ENCODE measurements at regions not wholly inside any gene's neighbourhood (a gene's known extent, or its start where the extent isn't known, plus 50 kb on each side); places are given as distances from the start of the nearest gene placed in this dataset.

- 30% methylated on average over 6 of the region's 6 CpGs for WGBS (ENCODE audit: insufficient coverage, insufficient replicate concordance, low lambda C conversion rate, missing lambda C conversion rate)
- no peak for TF ChIP-seq TCF3 (IDR thresholded peaks at IDR 0.05; ENCODE audit: borderline replicate concordance, insufficient read depth, low read depth, low read length)
- no peak for TF ChIP-seq SPI1 (IDR thresholded peaks at IDR 0.05; ENCODE audit: borderline replicate concordance, insufficient read depth, low read depth, low read length)
- no peak for TF ChIP-seq POU2F2 (IDR thresholded peaks at IDR 0.05; ENCODE audit: borderline replicate concordance, low read depth, low read length)
- no peaks in the 10 kb centered on the region for H3K36me3 ChIP-seq (ENCODE audit: control insufficient read depth in 2 of 2, insufficient read depth in 2 of 2, low read length in 1 of 2)
- no peak for FAIRE-seq
- BruUV-seq (replicated peaks), result no TSS peak
- no peak overlapping the region for H3K27ac ChIP-seq (ENCODE audit: control insufficient read depth, insufficient read depth)
- no peak for ATAC-seq
- no peak overlapping the region for H3K4me2 ChIP-seq (ENCODE audit: control insufficient read depth, insufficient read depth)
- no peaks in the 10 kb centered on the region for H3K9me3 ChIP-seq (replicated peaks; ENCODE audit: control insufficient read depth, insufficient read depth, low read length)
- no peak for DNase-seq (ENCODE audit: low read depth, low spot score)
- H3K27me3 ChIP-seq (replicated peaks in 1 of 2; ENCODE audit: control insufficient read depth in 2 of 2, insufficient read depth in 2 of 2, low read length in 1 of 2), result no peaks in the 10 kb centered on the region
- no peaks in the 10 kb centered on the region for H3K79me2 ChIP-seq (ENCODE audit: control insufficient read depth, insufficient read depth, low read length)
- no peak overlapping the region for H2AFZ ChIP-seq (ENCODE audit: control insufficient read depth, low read depth, low read length)
- ChIA-PET SMC1A (ENCODE audit: uncharacterized antibody, unreplicated experiment) (no interaction called here), RAD21 (ENCODE audit: unreplicated experiment) (no interaction called here), POLR2A (no interaction called here), CTCF (no interaction called here)
- no peaks in the 10 kb centered on the region for H3K4me1 ChIP-seq (ENCODE audit: control insufficient read depth, insufficient read depth, low read length)
- intact Hi-C loops (cut with micrococcal nuclease; ENCODE audit: unreplicated experiment), result no loop called here
- no peak overlapping the region for H3K4me3 ChIP-seq
- H3K9ac ChIP-seq (ENCODE audit: control insufficient read depth, insufficient read depth, low read length), result no peak overlapping the region
- no peaks in the 10 kb centered on the region for H4K20me1 ChIP-seq (ENCODE audit: control insufficient read depth, insufficient read depth)
- in situ Hi-C loops (cut with MboI), result no loop called here
These were observed 329.7 kb downstream of the GPAT3 start for GRCh38 chr4:83865417-83866150.

DNA sequence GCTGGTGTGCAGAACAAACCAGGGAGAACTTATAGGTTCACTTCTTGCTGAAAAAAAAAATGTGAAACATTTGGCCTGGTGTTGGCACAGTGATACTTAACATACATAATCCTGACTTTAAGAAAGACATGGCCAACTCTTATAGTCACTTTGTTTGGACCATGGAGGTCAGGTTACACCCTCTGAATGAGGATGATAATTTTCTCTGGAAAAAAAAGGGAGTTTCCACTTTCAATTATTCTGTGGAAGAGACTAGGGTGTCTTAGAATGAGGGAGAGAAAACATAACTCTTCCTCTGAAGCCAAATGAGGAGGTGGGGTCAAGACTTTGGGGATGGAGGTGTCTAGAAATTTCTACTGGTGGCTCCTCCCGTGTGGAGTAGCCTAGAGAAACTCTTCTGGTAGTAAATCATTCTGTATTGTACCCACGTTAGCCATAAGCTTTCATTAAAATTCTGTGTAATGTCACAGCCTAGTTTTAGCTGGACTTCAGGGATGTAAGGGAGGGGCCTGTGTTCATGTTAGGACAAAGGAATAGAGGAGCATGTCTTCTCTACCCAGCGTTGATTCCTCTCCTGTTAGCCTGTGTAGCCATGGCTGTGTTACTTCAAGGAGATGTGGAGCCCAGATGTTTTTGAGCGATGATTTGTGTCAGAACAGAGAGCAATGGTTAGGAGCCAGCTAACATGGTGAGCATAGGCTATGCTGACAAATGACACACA lies 328.3 kb downstream of the GPAT3 start:
- no peak overlapping the region for H3K27ac ChIP-seq (ENCODE audit: control insufficient read depth, insufficient read depth)
- SMC1A ChIA-PET (ENCODE audit: uncharacterized antibody, unreplicated experiment), result no interaction called here
- RAD21 ChIA-PET (ENCODE audit: unreplicated experiment), result no interaction called here
- no peaks in the 10 kb centered on the region for H3K9me3 ChIP-seq (replicated peaks; ENCODE audit: control insufficient read depth, insufficient read depth, low read length)
- H3K9ac ChIP-seq (ENCODE audit: control insufficient read depth, insufficient read depth, low read length), result no peak overlapping the region
- POLR2A ChIA-PET, result no interaction called here
- TF ChIP-seq YY1 (IDR thresholded peaks at IDR 0.05; ENCODE audit: low read depth, low read length), result no peak
- TF ChIP-seq BCL3 (IDR thresholded peaks at IDR 0.05; ENCODE audit: borderline replicate concordance, insufficient read depth, low read depth, low read length, poor library complexity, severe bottlenecking), result no peak
- no peak for TF ChIP-seq E2F4 (IDR thresholded peaks at IDR 0.05; ENCODE audit: low read depth, low read length)
- H2AFZ ChIP-seq (ENCODE audit: control insufficient read depth, low read depth, low read length), result no peak overlapping the region
- no peaks in the 10 kb centered on the region for H3K36me3 ChIP-seq (ENCODE audit: control insufficient read depth in 2 of 2, insufficient read depth in 2 of 2, low read length in 1 of 2)
- H4K20me1 ChIP-seq (ENCODE audit: control insufficient read depth, insufficient read depth), result no peaks in the 10 kb centered on the region
- ATAC-seq (no peak), DNase-seq (ENCODE audit: low read depth, low spot score) (no peak), FAIRE-seq (no peak)
- in situ Hi-C loops (cut with MboI), result no loop called here
- intact Hi-C loops (cut with micrococcal nuclease; ENCODE audit: unreplicated experiment), result no loop called here
- CTCF ChIA-PET, result interaction anchor here (0.6 kb wide), 1 partner anchor 154 kb away, joined by 3 read pairs; no protein-coding TSS in a partner anchor
- no peaks in the 10 kb centered on the region for H3K27me3 ChIP-seq (replicated peaks in 1 of 2; ENCODE audit: control insufficient read depth in 2 of 2, insufficient read depth in 2 of 2, low read length in 1 of 2)
- no peaks in the 10 kb centered on the region for H3K79me2 ChIP-seq (ENCODE audit: control insufficient read depth, insufficient read depth, low read length)
- BruUV-seq (replicated peaks), result no TSS peak
- H3K4me3 ChIP-seq, result no peak overlapping the region
- WGBS (ENCODE audit: insufficient coverage, insufficient replicate concordance, low lambda C conversion rate, missing lambda C conversion rate), result 5% methylated on average over 4 of the region's 4 CpGs
- H3K4me1 ChIP-seq (ENCODE audit: control insufficient read depth, insufficient read depth, low read length), result no peaks in the 10 kb centered on the region
- H3K4me2 ChIP-seq (ENCODE audit: control insufficient read depth, insufficient read depth), result no peak overlapping the region
